Fibroblast of pulmonary artery (primary cell): ENCODE measurements at regions not wholly inside any gene's neighbourhood (a gene's known extent, or its start where the extent isn't known, plus 50 kb on each side); places are given as distances from the start of the nearest gene placed in this dataset.

Experiments used
- DNase-seq: peaks from one replicate; pipeline ENCODE4 v3.0.0-alpha.2; 2010; ENCODE audit warnings: low read depth
- H3K4me3 ChIP-seq: replicated peaks from 2 replicates; pipeline ENCODE4 v1.5.1; 2011; ENCODE audit warnings: low read depth, mild to moderate bottlenecking, control low read depth, low read length, moderate library complexity
- TF ChIP-seq, protein P1 (sequence below): IDR thresholded peaks from 2 replicates; pipeline ENCODE4 v1.5.1; 2011; ENCODE audit warnings: mild to moderate bottlenecking, control low read depth, low read length, inconsistent platforms; ENCODE audit errors: missing control alignments

GRCh38 chr4:153045111-153045982 is 109.2 kb downstream of the FHDC1 start:
- no peak overlapping the region for H3K4me3 ChIP-seq
- TF ChIP-seq, protein P1, sequence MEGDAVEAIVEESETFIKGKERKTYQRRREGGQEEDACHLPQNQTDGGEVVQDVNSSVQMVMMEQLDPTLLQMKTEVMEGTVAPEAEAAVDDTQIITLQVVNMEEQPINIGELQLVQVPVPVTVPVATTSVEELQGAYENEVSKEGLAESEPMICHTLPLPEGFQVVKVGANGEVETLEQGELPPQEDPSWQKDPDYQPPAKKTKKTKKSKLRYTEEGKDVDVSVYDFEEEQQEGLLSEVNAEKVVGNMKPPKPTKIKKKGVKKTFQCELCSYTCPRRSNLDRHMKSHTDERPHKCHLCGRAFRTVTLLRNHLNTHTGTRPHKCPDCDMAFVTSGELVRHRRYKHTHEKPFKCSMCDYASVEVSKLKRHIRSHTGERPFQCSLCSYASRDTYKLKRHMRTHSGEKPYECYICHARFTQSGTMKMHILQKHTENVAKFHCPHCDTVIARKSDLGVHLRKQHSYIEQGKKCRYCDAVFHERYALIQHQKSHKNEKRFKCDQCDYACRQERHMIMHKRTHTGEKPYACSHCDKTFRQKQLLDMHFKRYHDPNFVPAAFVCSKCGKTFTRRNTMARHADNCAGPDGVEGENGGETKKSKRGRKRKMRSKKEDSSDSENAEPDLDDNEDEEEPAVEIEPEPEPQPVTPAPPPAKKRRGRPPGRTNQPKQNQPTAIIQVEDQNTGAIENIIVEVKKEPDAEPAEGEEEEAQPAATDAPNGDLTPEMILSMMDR, result no peak
- no peak for DNase-seq

- TF ChIP-seq, protein P1, result no peak
- H3K4me3 ChIP-seq, result no peak overlapping the region
- DNase-seq, result no peak
Measured at GRCh38 chr4:153058671-153059060, 122.5 kb downstream of the FHDC1 start.

GRCh38 chr4:153060196-153060595 is 124.1 kb downstream of the FHDC1 start:
- no peak overlapping the region for H3K4me3 ChIP-seq
- no peak for DNase-seq
- TF ChIP-seq, protein P1, result no peak

DNA sequence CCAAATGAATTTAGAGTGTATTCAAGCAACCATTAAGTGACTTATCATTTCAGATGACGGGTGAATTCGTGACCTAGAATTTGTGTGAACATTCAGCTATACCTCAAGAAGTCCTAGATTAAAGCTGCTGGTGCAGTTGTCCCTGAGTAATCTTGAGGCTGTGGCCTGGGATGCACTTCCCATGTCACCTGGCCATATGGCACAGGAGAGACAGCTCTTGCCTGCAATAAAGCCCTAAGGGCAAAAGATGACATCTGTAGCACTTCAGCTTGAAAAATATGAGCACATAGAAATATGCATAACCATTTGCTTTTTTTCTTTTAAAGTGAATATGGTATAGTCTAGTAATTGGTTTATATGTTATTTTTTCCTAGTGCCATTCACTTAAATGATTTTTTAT is 125.8 kb downstream of the FHDC1 start:
- TF ChIP-seq, protein P1, result no peak
- no peak overlapping the region for H3K4me3 ChIP-seq
- no peak for DNase-seq

- TF ChIP-seq, protein P1, result no peak
- no peak for DNase-seq
- H3K4me3 ChIP-seq, result no peak overlapping the region
Measured at GRCh38 chr4:153062652-153063168, 126.6 kb downstream of the FHDC1 start.

DNA sequence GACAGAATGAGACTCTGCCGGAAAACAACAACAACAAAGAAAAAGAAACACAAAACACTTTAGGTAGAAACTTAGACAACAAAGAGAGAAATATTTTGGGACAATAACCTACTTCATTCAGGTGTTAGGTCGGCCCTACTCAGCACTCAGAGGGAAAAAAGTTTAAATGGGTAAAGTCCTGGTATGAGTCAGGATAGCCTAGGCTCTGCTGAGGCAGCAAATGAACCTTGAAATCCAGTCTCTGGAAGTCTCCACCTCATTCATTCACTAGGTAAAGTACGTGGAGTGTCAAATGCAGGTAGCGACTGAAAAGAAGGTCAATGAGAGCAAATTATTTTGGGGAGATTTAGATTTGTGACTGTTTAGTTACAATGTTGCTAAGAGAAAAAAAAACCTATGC is 127.4 kb downstream of the FHDC1 start:
- TF ChIP-seq, protein P1, result no peak
- no peak overlapping the region for H3K4me3 ChIP-seq
- DNase-seq, result no peak
